ENCODE measurements at regions not wholly inside any gene's neighbourhood (a gene's known extent, or its start where the extent isn't known, plus 50 kb on each side); places are given as distances from the start of the nearest gene placed in this dataset.

- TF ChIP-seq GATA3 (IDR thresholded peaks at IDR 0.05; ENCODE audit: low read depth, low read length) (no peak), GATA2 (IDR thresholded peaks at IDR 0.05; ENCODE audit: low read depth, low read length) (no peak)
Measured at GRCh38 chr13:84279166-84279565, 396.9 kb upstream of the SLITRK1 start.
